Endothelial cell of umbilical vein (primary cell): ENCODE measurements at regions not wholly inside any gene's neighbourhood (a gene's known extent, or its start where the extent isn't known, plus 50 kb on each side); places are given as distances from the start of the nearest gene placed in this dataset.

ENCODE experiments used
- BruUV-seq: library from RNA; stranded (reverse); fragments of 400-500 nt; replicated peaks from 2 replicates; lab custom pipeline; 2021; lab: Mats Ljungman, UMichigan
- CTCF ChIA-PET: fragments of 300-600, 350-600 bp; sonication (Branson Sonifier 250); formaldehyde crosslinking; loops from one replicate; lab custom pipeline; 2021; ENCODE audit warnings: antibody characterized with exemption, inconsistent platforms; lab: Charles Lee
- POLR2A ChIA-PET: fragments of 300-600, 350-600 bp; sonication (Branson Sonifier 250); formaldehyde crosslinking; loops from one replicate; lab custom pipeline; 2021; ENCODE audit warnings: antibody characterized with exemption, inconsistent platforms; lab: Charles Lee
- DNase-seq: peaks from one replicate; pipeline ENCODE4 v3.0.0-alpha.2; 2011; ENCODE audit warnings: low read depth, low spot score
- FAIRE-seq: peaks from 2 replicates; lab custom pipeline; 2011; peaks lifted over from hg19 to GRCh38; lab: Jason Lieb, UNC
- H2AFZ ChIP-seq: 2 replicates; pipeline ENCODE4 v1.6.0; 2012; ENCODE audit warnings: low read depth, low read length, control low read depth, inconsistent platforms
- H3K27ac ChIP-seq: 2 replicates; pipeline ENCODE4 v1.5.1; 2011; ENCODE audit warnings: low read depth, mild to moderate bottlenecking, control low read depth, low read length, moderate library complexity; ENCODE audit not compliant: insufficient read depth
- H3K27me3 ChIP-seq, 2 experiments: 2 replicates each; pipeline versions ENCODE4 v1.6.0 to v1.6.1; 2011; ENCODE audit warnings: low read length in 2 of 2, mixed read lengths in 1 of 2; ENCODE audit not compliant: control insufficient read depth in 2 of 2, insufficient read depth in 2 of 2
- H3K36me3 ChIP-seq, 2 experiments: 2 replicates in 1 of 2; 3 replicates in 1 of 2; pipeline ENCODE4 v1.5.1; 2011; ENCODE audit warnings: low read length in 2 of 2, mild to moderate bottlenecking in 1 of 2, moderate library complexity in 1 of 2; ENCODE audit not compliant: control insufficient read depth in 2 of 2, insufficient read depth in 2 of 2; ENCODE audit errors: extremely low read depth in 1 of 2
- H3K4me1 ChIP-seq: 3 replicates; pipeline ENCODE4 v1.5.1; 2011; ENCODE audit warnings: mild to moderate bottlenecking, low read length; ENCODE audit not compliant: control insufficient read depth, insufficient read depth; ENCODE audit errors: extremely low read depth
- H3K4me2 ChIP-seq: 2 replicates; pipeline ENCODE4 v1.6.1; 2011; ENCODE audit warnings: low read length, control low read depth, mixed read lengths; ENCODE audit not compliant: insufficient read depth
- H3K4me3 ChIP-seq, 3 experiments: fragments of 200-600 bp in 1 of 3; sonication (generic), shearing (Covaris generic) in 1 of 3; replicated peaks in 1 of 3; 2 replicates each; pipeline ENCODE4 v1.5.1; 2011 to 2016; ENCODE audit warnings: control low read depth in 3 of 3, low read length in 3 of 3, mild to moderate bottlenecking in 2 of 3, inconsistent platforms in 1 of 3, low read depth in 1 of 3, moderate library complexity in 1 of 3; ENCODE audit not compliant: insufficient read depth in 1 of 3
- H3K79me2 ChIP-seq: 2 replicates; pipeline ENCODE4 v1.6.0; 2012; ENCODE audit warnings: low read length, inconsistent platforms; ENCODE audit not compliant: control insufficient read depth, insufficient read depth
- H3K9ac ChIP-seq: replicated peaks from 2 replicates; pipeline ENCODE3; 2011; ENCODE audit warnings: low read length, control low read depth; ENCODE audit not compliant: insufficient read depth; ENCODE audit errors: extremely low read depth
- H3K9me1 ChIP-seq: replicated peaks from 3 replicates; pipeline ENCODE4 v1.6.0; 2011; ENCODE audit warnings: mild to moderate bottlenecking, low read length; ENCODE audit not compliant: control insufficient read depth, insufficient read depth; ENCODE audit errors: extremely low read depth
- H3K9me3 ChIP-seq: replicated peaks from 2 replicates; pipeline ENCODE4 v1.5.1; 2012; ENCODE audit warnings: low read length, inconsistent platforms; ENCODE audit not compliant: control insufficient read depth, insufficient read depth
- H4K20me1 ChIP-seq: replicated peaks from 2 replicates; pipeline ENCODE3; 2011; ENCODE audit warnings: mild to moderate bottlenecking, low read length; ENCODE audit not compliant: control insufficient read depth, insufficient read depth; ENCODE audit errors: extremely low read depth
- CTCF ChIP-seq, 2 donors: IDR thresholded peaks; 1 replicate in 1 of 2; 2 replicates in 1 of 2; pipeline ENCODE4 v1.5.1; 2011; ENCODE audit warnings: low read length in 2 of 2, mild to moderate bottlenecking in 2 of 2, moderate library complexity in 2 of 2, control low read depth in 1 of 2, inconsistent platforms in 1 of 2, low read depth in 1 of 2; ENCODE audit not compliant: insufficient read depth in 1 of 2; ENCODE audit errors: extremely low read depth in 1 of 2
- EZH2 ChIP-seq: IDR thresholded peaks from 2 replicates; pipeline ENCODE4 v1.6.1; 2012; ENCODE audit warnings: borderline replicate concordance, low read depth, mild to moderate bottlenecking, moderate library complexity, low read length, inconsistent platforms; ENCODE audit not compliant: severe bottlenecking
- FOS ChIP-seq: IDR thresholded peaks from 2 replicates; pipeline ENCODE4 v1.6.1; 2011; ENCODE audit warnings: mild to moderate bottlenecking, low read length, moderate library complexity, borderline replicate concordance; ENCODE audit not compliant: insufficient read depth
- GATA2 ChIP-seq: IDR thresholded peaks from 2 replicates; pipeline ENCODE4 v1.7.0; 2011; ENCODE audit warnings: low read depth, mild to moderate bottlenecking, moderate library complexity, mixed read lengths, low read length; ENCODE audit not compliant: insufficient read length, insufficient read depth
- JUN ChIP-seq: IDR thresholded peaks from 2 replicates; pipeline ENCODE4 v1.6.1; 2011; ENCODE audit warnings: borderline replicate concordance, low read depth; ENCODE audit not compliant: insufficient read length, insufficient read depth
- MAX ChIP-seq: IDR thresholded peaks from 2 replicates; pipeline ENCODE4 v1.6.1; 2011; ENCODE audit not compliant: insufficient read depth, insufficient read length
- MYC ChIP-seq: IDR thresholded peaks from one replicate; pipeline ENCODE4 v1.6.1; 2011; ENCODE audit warnings: mild to moderate bottlenecking, low read depth, low read length
- POLR2A ChIP-seq: IDR thresholded peaks from 2 replicates; pipeline ENCODE4 v1.6.1; 2012; ENCODE audit warnings: low read depth, mild to moderate bottlenecking, control low read depth, low read length
- POLR2AphosphoS5 ChIP-seq: IDR thresholded peaks from 2 replicates; pipeline ENCODE4 v1.6.1; 2012; ENCODE audit warnings: low read depth, mild to moderate bottlenecking, control low read depth, low read length, moderate library complexity; ENCODE audit not compliant: insufficient read depth
- dilution Hi-C: fragments of 300-500 bp; cut with MboI; formaldehyde crosslinking; loops from one replicate; pipeline ENCODE4 v1.15.0; 2019; ENCODE audit warnings: low sequenced_read_pairs; ENCODE audit not compliant: extremely low pct_ligation_motif_present
- intact Hi-C: fragments of 100-400 bp; cut with micrococcal nuclease; formaldehyde crosslinking; loops from one replicate; pipeline ENCODE4 v1.10.0; 2022

GRCh38 chr6:14382678-14383236 is 265.2 kb downstream of the CD83 start:
- H3K9me3 ChIP-seq = no peaks in the 10 kb centered on the region
- H3K4me2 ChIP-seq = no peak overlapping the region
- no peak overlapping the region for H3K4me3 ChIP-seq
- H3K9ac ChIP-seq = no peak overlapping the region
- ChIA-PET POLR2A (no interaction called here), CTCF (no interaction called here)
- no peaks in the 10 kb centered on the region for H4K20me1 ChIP-seq
- no peaks in the 10 kb centered on the region for H3K79me2 ChIP-seq
- no peak overlapping the region for H2AFZ ChIP-seq
- no peak overlapping the region for H3K27ac ChIP-seq
- no peak for FAIRE-seq
- no peak for DNase-seq
- no peaks in the 10 kb centered on the region for H3K36me3 ChIP-seq
- intact Hi-C loops = no loop called here
- no peak for TF ChIP-seq POLR2A
- TF ChIP-seq FOS = no peak
- TF ChIP-seq JUN = no peak
- TF ChIP-seq MAX = no peak
- TF ChIP-seq GATA2 = no peak
- no peak for TF ChIP-seq POLR2AphosphoS5
- TF ChIP-seq CTCF (IDR thresholded peaks at IDR 0.05; ENCODE audit: extremely low read depth in 1 of 2, insufficient read depth in 1 of 2, low read depth in 1 of 2, low read length in 2 of 2) = no peak
- TF ChIP-seq EZH2 = no peak
- no peak for TF ChIP-seq MYC
- H3K27me3 ChIP-seq = no peaks in the 10 kb centered on the region
- BruUV-seq = no TSS peak
- H3K4me1 ChIP-seq = no peaks in the 10 kb centered on the region
- dilution Hi-C loops = no loop called here
- no peaks in the 10 kb centered on the region for H3K9me1 ChIP-seq
